Activated T-cell treated with anti-CD3 and anti-CD28 coated beads, Interleukin-2, amount 50 U/mL, for 72 hours (primary cell): ENCODE measurements at regions not wholly inside any gene's neighbourhood (a gene's known extent, or its start where the extent isn't known, plus 50 kb on each side); places are given as distances from the start of the nearest gene placed in this dataset.

Experiments
- ATAC-seq, 2 donors: fragments of 150-1000 bp; cut with Tn5 transposase; replicated peaks in 1 of 2; 2 replicates each; pipeline ENCODE4 v1.10.0; 2021; ENCODE audit warnings: moderate library complexity in 2 of 2, mild to moderate bottlenecking in 1 of 2
- DNase-seq, 2 donors: peaks; one replicate each; pipeline ENCODE4 v3.0.0; 2021 to 2022; ENCODE audit warnings: mixed read lengths in 1 of 2
- H3K27ac Mint-ChIP-seq: one replicate; pipeline ENCODE4 v1.8.0; 2022; ENCODE audit warnings: mild to moderate bottlenecking, moderate library complexity, mixed read lengths
- H3K27me3 Mint-ChIP-seq: one replicate; pipeline ENCODE4 v1.8.0; 2022; ENCODE audit warnings: low read depth, mixed read lengths
- H3K36me3 Mint-ChIP-seq, 2 donors: one replicate each; pipeline ENCODE4 v1.8.0; 2022; ENCODE audit warnings: mixed read lengths in 2 of 2, mild to moderate bottlenecking in 1 of 2; ENCODE audit not compliant: insufficient read depth in 2 of 2
- H3K4me1 Mint-ChIP-seq: one replicate; pipeline ENCODE4 v1.8.0; 2022; ENCODE audit warnings: low read depth, mixed read lengths
- H3K4me3 Mint-ChIP-seq, 2 donors: one replicate each; pipeline ENCODE4 v1.8.0; 2022; ENCODE audit warnings: mild to moderate bottlenecking in 2 of 2, mixed read lengths in 2 of 2, moderate library complexity in 2 of 2
- H3K9me3 Mint-ChIP-seq, 2 donors: one replicate each; pipeline ENCODE4 v1.8.0; 2022; ENCODE audit warnings: mixed read lengths in 2 of 2

DNA sequence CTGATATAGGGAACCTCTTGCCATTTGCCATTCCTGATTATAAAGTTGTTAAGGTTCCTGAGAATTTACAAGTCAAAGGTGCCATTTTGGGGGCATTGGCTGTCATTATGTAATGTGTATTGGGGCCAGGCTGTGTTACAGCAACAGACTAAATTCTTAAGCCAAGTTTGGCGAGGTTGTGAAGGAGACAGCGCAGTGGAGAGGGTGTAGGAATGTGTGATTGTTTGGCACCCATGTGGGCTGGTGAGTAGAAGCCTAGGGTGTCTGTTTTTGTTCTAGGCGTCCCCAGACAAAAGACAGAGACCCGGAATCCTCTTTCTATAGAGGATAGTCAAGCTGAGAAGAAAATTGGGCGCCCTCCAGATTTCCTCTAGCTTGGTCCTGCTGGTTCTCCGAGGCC, 2535.3 kb downstream of the PCDH7 start:
- no peaks in the 10 kb centered on the region for H3K27me3 Mint-ChIP-seq

DNA sequence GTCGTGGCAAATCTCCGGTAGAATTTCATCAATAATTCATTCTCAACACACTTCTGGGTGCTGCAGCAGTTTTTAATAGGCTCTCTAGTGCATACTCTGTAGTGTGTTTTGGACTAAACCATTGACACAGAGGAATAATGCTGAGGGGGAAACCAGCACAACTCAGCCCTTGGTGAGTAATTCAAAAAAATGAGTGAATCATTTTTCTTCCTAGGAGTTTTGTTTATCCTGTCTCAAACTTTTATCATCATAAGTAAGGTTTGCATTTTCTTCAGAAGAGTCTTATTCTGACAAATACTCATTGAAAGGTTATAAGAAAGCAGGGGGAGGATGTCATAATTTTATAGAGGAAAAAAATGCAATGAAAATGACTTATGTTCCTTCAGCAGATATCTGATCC, 2542.7 kb downstream of the PCDH7 start:
- no peak for DNase-seq
- Mint-ChIP-seq H3K4me3 (no peak overlapping the region), H3K27ac (no peak overlapping the region), H3K4me1 (no peaks in the 10 kb centered on the region), H3K9me3 (peaks cover 4 to 8% of the 10 kb centered on the region in 2 donors), H3K27me3 (no peaks in the 10 kb centered on the region), H3K36me3 (peaks cover 0 to 1% of the 10 kb centered on the region in 2 donors)
- ATAC-seq, result no peak

More for the DNA sequence above, 2535.3 kb downstream of the PCDH7 start:
- DNase-seq (no peak), ATAC-seq (no peak)
- H3K27ac Mint-ChIP-seq, result no peak overlapping the region
- peaks cover 9 to 13% of the 10 kb centered on the region in 2 donors for H3K9me3 Mint-ChIP-seq
- no peaks in the 10 kb centered on the region for H3K4me1 Mint-ChIP-seq
- no peak overlapping the region for H3K4me3 Mint-ChIP-seq
- no peaks in the 10 kb centered on the region for H3K36me3 Mint-ChIP-seq

DNA sequence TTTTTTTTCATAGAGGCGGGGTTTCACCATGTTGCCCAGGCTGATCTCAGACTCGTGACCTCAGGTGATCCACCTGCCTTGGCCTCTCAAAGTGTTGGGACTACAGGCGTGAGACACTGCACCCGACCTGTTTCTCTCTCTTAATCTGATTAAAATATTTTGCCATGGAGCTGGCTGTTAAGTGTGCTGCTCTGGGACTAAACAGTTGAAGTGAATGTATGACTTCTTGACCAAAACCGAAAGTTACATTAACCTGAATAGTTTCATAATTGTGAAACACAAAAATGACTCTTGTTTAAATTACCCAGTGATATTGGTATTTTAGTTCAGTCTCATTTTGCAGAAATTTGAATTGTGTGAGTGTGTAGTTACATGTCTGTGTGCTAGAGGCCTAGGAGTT, 2548.6 kb downstream of the PCDH7 start:
- H3K9me3 Mint-ChIP-seq, result peaks cover 5 to 10% of the 10 kb centered on the region in 2 donors
- peaks cover 0 to 1% of the 10 kb centered on the region in 2 donors for H3K36me3 Mint-ChIP-seq
- H3K4me3 Mint-ChIP-seq, result no peak overlapping the region
- DNase-seq, result no peak
- no peak for ATAC-seq
- H3K4me1 Mint-ChIP-seq, result no peaks in the 10 kb centered on the region
- no peaks in the 10 kb centered on the region for H3K27me3 Mint-ChIP-seq
- no peak overlapping the region for H3K27ac Mint-ChIP-seq

DNA sequence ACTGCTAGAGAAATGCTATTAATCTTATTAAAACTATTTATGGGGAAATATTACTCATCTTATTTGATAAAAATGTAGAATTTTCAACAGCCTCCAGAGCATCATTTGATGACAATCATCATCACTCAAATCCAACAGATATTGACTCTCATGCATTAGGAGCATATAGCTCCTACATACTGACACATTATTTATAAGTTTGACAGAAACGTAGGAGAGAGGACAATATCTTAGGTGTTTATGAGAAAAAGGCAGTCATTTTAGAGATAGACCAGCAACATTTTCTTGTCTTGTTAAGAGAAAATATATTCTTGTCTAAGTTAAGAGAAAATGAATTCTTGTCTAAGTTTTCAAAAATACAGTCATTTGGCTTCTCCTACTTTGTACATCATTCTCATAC, 2550.2 kb downstream of the PCDH7 start:
- ATAC-seq, result no peak
- no peaks in the 10 kb centered on the region for H3K4me1 Mint-ChIP-seq

DNA sequence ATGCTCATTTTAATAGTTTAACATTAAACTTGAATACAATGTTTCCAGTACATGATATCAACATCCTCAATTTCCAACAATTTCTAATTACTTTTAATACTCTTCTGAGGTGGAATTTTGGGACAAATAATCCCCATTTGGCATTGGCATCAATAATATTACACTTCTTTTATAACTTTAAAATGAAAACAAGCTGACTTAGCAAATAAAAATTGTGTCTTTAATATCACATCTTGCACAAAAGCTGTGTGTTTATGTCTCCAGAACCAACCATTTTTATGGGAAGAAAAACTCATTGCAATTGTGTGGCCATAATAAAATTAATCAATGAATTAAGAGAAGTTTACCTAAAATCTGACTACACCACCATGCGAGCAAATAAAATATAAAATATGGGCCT, 2552.6 kb downstream of the PCDH7 start:
- H3K9me3 Mint-ChIP-seq, result peaks cover 5 to 9% of the 10 kb centered on the region in 2 donors
- H3K4me1 Mint-ChIP-seq, result no peaks in the 10 kb centered on the region
- no peak overlapping the region for H3K27ac Mint-ChIP-seq
- no peak for DNase-seq
- H3K36me3 Mint-ChIP-seq, result no peaks in the 10 kb centered on the region
- ATAC-seq, result no peak
- no peaks in the 10 kb centered on the region for H3K27me3 Mint-ChIP-seq
- no peak overlapping the region for H3K4me3 Mint-ChIP-seq

More for the DNA sequence above, 2550.2 kb downstream of the PCDH7 start:
- Mint-ChIP-seq H3K27ac (no peak overlapping the region), H3K36me3 (peaks cover 0 to 1% of the 10 kb centered on the region in 2 donors), H3K4me3 (no peak overlapping the region), H3K9me3 (peaks cover 5 to 7% of the 10 kb centered on the region in 2 donors), H3K27me3 (no peaks in the 10 kb centered on the region)
- DNase-seq, result no peak

DNA sequence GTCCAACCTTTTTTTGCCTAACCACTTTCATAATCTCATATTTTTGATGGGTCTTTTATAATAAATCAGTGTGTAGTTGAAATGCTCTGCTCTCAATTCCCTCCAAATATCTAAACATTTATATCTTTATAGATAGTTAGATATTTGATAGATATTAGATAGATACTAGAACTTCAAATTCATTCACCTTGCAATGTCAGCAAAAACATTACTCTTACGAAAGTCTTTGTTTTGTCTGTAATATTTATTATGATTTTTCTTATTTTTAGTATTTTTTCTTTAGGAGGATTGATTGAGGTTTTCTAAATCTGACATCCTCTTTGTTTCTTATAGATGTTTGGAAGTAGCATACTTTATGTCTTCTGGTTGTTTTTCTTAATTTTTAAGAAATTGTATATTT, 2563.6 kb downstream of the PCDH7 start:
- peaks cover 10 to 17% of the 10 kb centered on the region in 2 donors for H3K9me3 Mint-ChIP-seq
- H3K27me3 Mint-ChIP-seq, result no peaks in the 10 kb centered on the region
- DNase-seq (no peak), ATAC-seq (no peak)
- H3K4me1 Mint-ChIP-seq, result no peaks in the 10 kb centered on the region
- peaks cover 0 to 2% of the 10 kb centered on the region in 2 donors for H3K36me3 Mint-ChIP-seq
- no peak overlapping the region for H3K27ac Mint-ChIP-seq
- H3K4me3 Mint-ChIP-seq, result no peak overlapping the region

DNA sequence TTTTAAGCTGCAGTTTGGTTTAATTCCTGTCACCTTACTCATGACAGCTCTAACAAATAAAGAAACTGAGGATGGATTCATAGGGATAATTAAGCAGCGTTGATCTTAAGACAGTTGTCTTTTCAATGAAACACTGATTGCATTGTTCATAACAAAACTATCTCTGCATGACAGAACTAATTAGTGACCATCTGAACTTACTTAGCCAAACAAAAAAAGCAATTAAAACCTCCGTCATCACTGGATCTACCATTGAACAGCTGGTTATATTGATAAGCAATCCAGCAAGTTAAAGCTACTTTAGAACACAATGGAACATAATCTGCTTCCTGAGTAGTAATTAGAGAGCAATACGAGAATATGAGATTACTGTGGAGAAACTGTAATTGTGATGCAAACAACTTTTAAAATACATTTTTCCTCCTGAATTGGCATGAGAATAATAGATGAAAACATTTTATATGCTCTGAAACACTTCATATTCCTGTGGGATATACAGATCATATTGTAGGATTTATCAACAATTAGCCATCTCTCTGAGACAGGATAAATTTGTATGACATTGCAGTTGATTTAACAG, 2576.8 kb downstream of the PCDH7 start:
- Mint-ChIP-seq H3K4me3 (no peak overlapping the region), H3K9me3 (peaks cover 13 to 16% of the 10 kb centered on the region in 2 donors), H3K36me3 (peaks cover 0 to 3% of the 10 kb centered on the region in 2 donors), H3K27ac (no peak overlapping the region), H3K27me3 (no peaks in the 10 kb centered on the region), H3K4me1 (no peaks in the 10 kb centered on the region)
- no peak for ATAC-seq
- no peak for DNase-seq

DNA sequence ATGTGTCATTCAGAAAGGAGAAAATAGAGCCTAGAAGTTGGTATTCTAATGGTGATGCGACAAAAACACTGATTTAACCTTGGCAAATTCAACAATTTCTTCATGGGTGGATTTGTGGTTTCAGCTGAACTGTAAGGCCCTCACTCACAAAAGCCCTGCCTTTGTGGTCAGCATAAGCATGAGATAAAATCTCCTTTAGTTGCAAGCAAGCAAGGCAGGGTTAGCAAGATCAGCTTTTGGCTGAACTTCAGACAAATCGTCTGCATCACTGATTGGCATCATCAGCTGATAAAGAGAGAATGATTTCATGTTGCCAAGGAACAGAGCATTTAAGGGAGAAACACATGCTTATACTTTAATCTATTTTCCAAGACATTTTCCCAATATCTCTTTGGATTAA, 2582.2 kb downstream of the PCDH7 start:
- Mint-ChIP-seq H3K4me3 (no peak overlapping the region), H3K9me3 (peaks cover 16% of the 10 kb centered on the region in 2 donors), H3K4me1 (no peaks in the 10 kb centered on the region), H3K36me3 (peaks cover 2 to 3% of the 10 kb centered on the region in 2 donors), H3K27ac (no peak overlapping the region), H3K27me3 (no peaks in the 10 kb centered on the region)
- DNase-seq (no peak), ATAC-seq (no peak)

DNA sequence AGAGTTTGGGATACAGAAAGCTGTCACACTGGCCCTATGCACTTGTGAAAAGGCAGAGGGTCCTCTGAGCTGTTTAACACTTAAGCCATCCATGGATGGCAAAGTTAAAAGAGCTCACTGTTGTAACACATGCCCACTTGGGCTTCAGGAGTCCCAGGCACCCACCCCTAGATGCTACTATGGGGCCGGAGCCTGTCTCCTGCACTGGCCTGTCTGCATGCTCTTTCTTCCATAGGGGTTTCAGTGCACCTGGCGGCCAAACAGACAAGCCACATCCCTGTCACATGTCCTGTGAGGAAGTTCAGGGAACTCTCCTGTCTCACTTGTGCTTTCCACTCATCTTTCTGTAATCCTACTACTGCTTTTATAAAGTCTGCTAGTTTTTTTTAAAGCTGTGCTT, 2586.0 kb downstream of the PCDH7 start:
- Mint-ChIP-seq H3K4me3 (no peak overlapping the region), H3K36me3 (peaks cover 0 to 4% of the 10 kb centered on the region in 2 donors), H3K27ac (no peak overlapping the region), H3K9me3 (peaks cover 6 to 8% of the 10 kb centered on the region in 2 donors), H3K27me3 (no peaks in the 10 kb centered on the region), H3K4me1 (no peaks in the 10 kb centered on the region)
- DNase-seq, result no peak
- ATAC-seq, result no peak

DNA sequence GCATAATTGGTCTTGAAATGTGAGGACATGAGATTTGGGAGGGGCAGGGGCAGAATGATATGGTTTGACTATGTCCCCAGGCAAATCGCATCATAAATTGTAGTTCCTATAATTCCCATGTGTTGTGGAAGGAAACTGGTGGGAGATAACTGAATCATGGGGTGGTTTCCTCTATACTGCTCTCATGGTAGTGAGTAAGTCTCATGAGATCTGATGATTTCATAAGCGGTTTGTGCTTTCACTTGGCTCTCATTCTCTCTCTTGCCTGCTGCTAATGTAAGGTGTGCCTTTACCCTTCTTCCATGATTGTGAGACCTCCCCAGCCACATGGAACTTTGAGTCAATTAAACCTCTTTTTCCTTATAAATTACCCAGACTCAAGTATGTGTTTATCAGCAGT, 2595.9 kb downstream of the PCDH7 start:
- no peaks in the 10 kb centered on the region for H3K36me3 Mint-ChIP-seq
- no peak overlapping the region for H3K27ac Mint-ChIP-seq
- H3K4me3 Mint-ChIP-seq, result no peak overlapping the region
- H3K9me3 Mint-ChIP-seq, result peaks cover 7 to 8% of the 10 kb centered on the region in 2 donors
- DNase-seq, result no peak
- no peak for ATAC-seq
- H3K27me3 Mint-ChIP-seq, result no peaks in the 10 kb centered on the region
- H3K4me1 Mint-ChIP-seq, result no peaks in the 10 kb centered on the region

DNA sequence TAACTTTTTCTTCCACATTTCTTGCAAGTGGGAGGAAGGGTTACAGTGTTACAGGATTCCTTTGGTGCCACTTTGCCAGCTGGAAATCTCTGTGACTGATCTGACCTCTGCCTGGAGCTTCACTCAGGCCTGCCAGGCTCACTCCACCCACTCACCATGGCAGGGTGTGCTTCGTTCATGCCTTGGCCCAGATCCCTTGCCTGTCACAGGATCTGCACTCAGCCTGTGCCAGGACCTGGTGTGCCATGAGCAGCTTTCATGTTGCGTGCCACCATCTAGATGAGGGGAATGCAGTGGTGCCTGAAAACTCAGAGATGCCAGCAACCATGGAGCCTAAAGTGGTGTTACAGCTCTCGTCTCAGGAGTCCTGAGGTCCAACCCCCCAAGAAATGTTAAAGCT, 2596.4 kb downstream of the PCDH7 start:
- DNase-seq (no peak), ATAC-seq (no peak)
- no peaks in the 10 kb centered on the region for H3K36me3 Mint-ChIP-seq
- H3K4me3 Mint-ChIP-seq, result no peak overlapping the region
- H3K4me1 Mint-ChIP-seq, result no peaks in the 10 kb centered on the region
- H3K27ac Mint-ChIP-seq, result no peak overlapping the region
- H3K27me3 Mint-ChIP-seq, result no peaks in the 10 kb centered on the region
- peaks cover 7 to 8% of the 10 kb centered on the region in 2 donors for H3K9me3 Mint-ChIP-seq

DNA sequence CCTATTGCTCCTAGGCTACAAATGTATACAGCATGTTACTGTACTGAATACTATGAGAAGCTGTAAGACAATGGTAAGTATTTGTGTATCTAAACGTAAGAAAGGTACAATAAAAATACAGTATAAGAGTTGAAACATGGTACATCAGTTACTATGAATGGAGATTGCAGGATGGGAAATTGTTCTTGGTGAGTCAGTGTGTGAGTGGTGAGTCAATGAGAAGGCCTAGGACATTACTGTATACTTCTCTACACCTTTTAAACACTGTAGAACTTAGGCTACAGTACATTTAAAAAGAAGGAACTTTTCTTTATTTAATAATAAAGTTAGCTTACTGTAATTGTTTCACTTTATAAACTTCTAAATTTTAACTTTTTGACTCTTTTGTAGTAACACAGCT, 2603.2 kb downstream of the PCDH7 start:
- Mint-ChIP-seq H3K9me3 (peaks cover 7 to 13% of the 10 kb centered on the region in 2 donors), H3K27ac (no peak overlapping the region), H3K4me3 (no peak overlapping the region), H3K4me1 (no peaks in the 10 kb centered on the region), H3K27me3 (no peaks in the 10 kb centered on the region), H3K36me3 (no peaks in the 10 kb centered on the region)
- ATAC-seq, result no peak
- no peak for DNase-seq

DNA sequence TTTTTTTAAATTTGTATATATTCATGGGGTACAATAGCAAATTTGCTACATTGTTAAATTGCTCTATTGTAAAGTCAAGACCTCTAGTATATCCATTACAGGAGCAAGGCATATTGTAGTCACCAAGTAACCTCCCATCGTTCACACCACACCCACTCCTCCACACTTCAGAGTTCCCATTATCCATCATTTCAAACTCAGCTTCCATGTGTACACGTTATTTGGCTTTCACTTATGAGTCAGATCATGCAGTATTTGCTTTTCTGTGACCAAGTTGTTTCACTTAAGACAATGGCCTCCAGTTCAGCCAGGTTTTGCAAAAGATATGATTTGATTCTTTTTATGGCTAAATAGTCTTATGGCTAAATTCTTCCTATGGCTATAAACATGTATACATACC, 2614.2 kb downstream of the PCDH7 start:
- Mint-ChIP-seq H3K9me3 (peaks cover 8 to 22% of the 10 kb centered on the region in 2 donors), H3K4me3 (no peak overlapping the region), H3K27ac (no peak overlapping the region), H3K4me1 (no peaks in the 10 kb centered on the region), H3K27me3 (no peaks in the 10 kb centered on the region), H3K36me3 (peaks cover 0 to 2% of the 10 kb centered on the region in 2 donors)
- ATAC-seq (no peak), DNase-seq (no peak)

DNA sequence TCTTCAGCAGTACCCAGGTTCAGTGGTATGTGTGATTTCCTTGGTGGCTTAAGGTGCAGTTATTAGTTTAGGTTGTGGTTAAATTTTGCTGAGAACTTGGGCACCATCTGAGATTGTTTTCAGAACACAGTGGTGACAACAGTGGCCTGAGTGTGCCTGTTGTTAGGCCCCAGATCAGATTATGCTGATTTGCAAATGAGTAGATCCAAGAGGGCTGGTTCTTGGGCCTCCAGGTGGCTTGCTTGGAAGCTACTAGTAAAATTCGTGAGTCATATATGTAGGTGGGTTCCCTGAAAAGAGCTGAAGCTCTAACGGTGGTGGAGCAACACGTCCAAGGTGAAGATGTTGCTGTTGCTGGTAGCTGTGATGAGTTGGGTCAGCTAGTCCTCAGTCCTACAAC, 2619.6 kb downstream of the PCDH7 start:
- Mint-ChIP-seq H3K4me3 (no peak overlapping the region), H3K36me3 (no peaks in the 10 kb centered on the region), H3K27ac (no peak overlapping the region), H3K4me1 (no peaks in the 10 kb centered on the region), H3K9me3 (peaks cover 5 to 13% of the 10 kb centered on the region in 2 donors), H3K27me3 (no peaks in the 10 kb centered on the region)
- ATAC-seq (no peak), DNase-seq (no peak)
